ENCODE measurements at regions not wholly inside any gene's neighbourhood (a gene's known extent, or its start where the extent isn't known, plus 50 kb on each side); places are given as distances from the start of the nearest gene placed in this dataset.

- H3K36me3 Mint-ChIP-seq (ENCODE audit: insufficient read depth, unreplicated experiment), result no peaks in the 10 kb centered on the region
- H3K9me3 Mint-ChIP-seq (ENCODE audit: unreplicated experiment), result peaks cover 12% of the 10 kb centered on the region
- BruUV-seq (replicated peaks), result no TSS peak
- no peaks in the 10 kb centered on the region for H3K36me3 ChIP-seq (ENCODE audit: control insufficient read depth, insufficient read depth, low read length)
- CTCF ChIA-PET, result no interaction called here
- no peak overlapping the region for H3K27ac Mint-ChIP-seq (ENCODE audit: unreplicated experiment)
- H3K27me3 Mint-ChIP-seq (ENCODE audit: insufficient read depth, unreplicated experiment), result no peaks in the 10 kb centered on the region
- H3K4me1 Mint-ChIP-seq (ENCODE audit: low read depth, unreplicated experiment), result no peaks in the 10 kb centered on the region
- no peak overlapping the region for H3K4me3 Mint-ChIP-seq (ENCODE audit: unreplicated experiment)
- no peaks in the 10 kb centered on the region for H3K4me1 ChIP-seq
- DNase-seq, result no peak
- no peaks in the 10 kb centered on the region for H3K27me3 ChIP-seq (replicated peaks; ENCODE audit: control insufficient read depth, insufficient read depth, low read length)
- no peak overlapping the region for H3K4me3 ChIP-seq (ENCODE audit: low read depth, low read length)
- no peak for TF ChIP-seq CTCF (IDR thresholded peaks at IDR 0.05; ENCODE audit: insufficient read depth in 1 of 2, low read depth in 1 of 2, low read length in 1 of 2, severe bottlenecking in 1 of 2, unreplicated experiment in 1 of 2)
- POLR2A ChIA-PET, result no interaction called here
- 0 out of 2 replicates have a peak, but pooled peaks cover 6% of the 10 kb centered on the region for H3K9me3 ChIP-seq
- intact Hi-C loops (cut with micrococcal nuclease; ENCODE audit: unreplicated experiment), result no loop called here
These were observed 198.3 kb upstream of the CELF2 start for GRCh38 chr10:10819206-10819856.

- Histone ChIP-seq H3K27me3 (replicated peaks; ENCODE audit: control insufficient read depth, insufficient read depth, low read length) (no peaks in the 10 kb centered on the region), H3K4me1 (peaks cover 4% of the 10 kb centered on the region; the same call in 1 of the 2 replicates), H3K36me3 (ENCODE audit: control insufficient read depth, insufficient read depth, low read length) (no peaks in the 10 kb centered on the region), H3K4me3 (ENCODE audit: low read depth, low read length) (no peak overlapping the region), H3K9me3 (0 out of 2 replicates have a peak, but pooled peaks cover 6% of the 10 kb centered on the region)
- Mint-ChIP-seq H3K9me3 (ENCODE audit: unreplicated experiment) (peaks cover 12% of the 10 kb centered on the region), H3K4me3 (ENCODE audit: unreplicated experiment) (no peak overlapping the region), H3K4me1 (ENCODE audit: low read depth, unreplicated experiment) (no peaks in the 10 kb centered on the region), H3K36me3 (ENCODE audit: insufficient read depth, unreplicated experiment) (no peaks in the 10 kb centered on the region), H3K27ac (ENCODE audit: unreplicated experiment) (no peak overlapping the region), H3K27me3 (ENCODE audit: insufficient read depth, unreplicated experiment) (no peaks in the 10 kb centered on the region)
- TF ChIP-seq CTCF (IDR thresholded peaks at IDR 0.05; ENCODE audit: insufficient read depth in 1 of 2, low read depth in 1 of 2, low read length in 1 of 2, severe bottlenecking in 1 of 2, unreplicated experiment in 1 of 2), result no peak
- BruUV-seq (replicated peaks), result no TSS peak
- DNase-seq, result no peak
- intact Hi-C loops (cut with micrococcal nuclease; ENCODE audit: unreplicated experiment), result no loop called here
- ChIA-PET POLR2A (no interaction called here), CTCF (no interaction called here)
These were observed 195.7 kb upstream of the CELF2 start for GRCh38 chr10:10821926-10822325.

- no TSS peak for BruUV-seq (replicated peaks)
- no peak for DNase-seq
- Mint-ChIP-seq H3K9me3 (ENCODE audit: unreplicated experiment) (peaks cover 12% of the 10 kb centered on the region), H3K27me3 (ENCODE audit: insufficient read depth, unreplicated experiment) (no peaks in the 10 kb centered on the region), H3K4me1 (ENCODE audit: low read depth, unreplicated experiment) (no peaks in the 10 kb centered on the region), H3K36me3 (ENCODE audit: insufficient read depth, unreplicated experiment) (no peaks in the 10 kb centered on the region), H3K27ac (ENCODE audit: unreplicated experiment) (no peak overlapping the region), H3K4me3 (ENCODE audit: unreplicated experiment) (no peak overlapping the region)
- no peak overlapping the region for H3K4me3 ChIP-seq (ENCODE audit: low read depth, low read length)
- H3K27me3 ChIP-seq (replicated peaks; ENCODE audit: control insufficient read depth, insufficient read depth, low read length), result no peaks in the 10 kb centered on the region
- H3K4me1 ChIP-seq, result peaks cover 4% of the 10 kb centered on the region; the same call in 1 of the 2 replicates
- intact Hi-C loops (cut with micrococcal nuclease; ENCODE audit: unreplicated experiment), result no loop called here
- ChIA-PET POLR2A (no interaction called here), CTCF (no interaction called here)
- no peaks in the 10 kb centered on the region for H3K9me3 ChIP-seq
- H3K36me3 ChIP-seq (ENCODE audit: control insufficient read depth, insufficient read depth, low read length), result no peaks in the 10 kb centered on the region
- no peak for TF ChIP-seq CTCF (IDR thresholded peaks at IDR 0.05; ENCODE audit: insufficient read depth in 1 of 2, low read depth in 1 of 2, low read length in 1 of 2, severe bottlenecking in 1 of 2, unreplicated experiment in 1 of 2)
These were observed 193.0 kb upstream of the CELF2 start for GRCh38 chr10:10824591-10825148.
